ENCODE measurements at regions not wholly inside any gene's neighbourhood (a gene's known extent, or its start where the extent isn't known, plus 50 kb on each side); places are given as distances from the start of the nearest gene placed in this dataset.

GRCh38 chr18:34990597-34990996 is 50.6 kb upstream of the MAPRE2 start:
- H3K27me3 Mint-ChIP-seq = peaks cover 5% of the 10 kb centered on the region
- ChIA-PET CTCF (no interaction called here), POLR2A (no interaction called here)
- no peaks in the 10 kb centered on the region for H3K4me1 Mint-ChIP-seq (ENCODE audit: low read depth)
- Histone ChIP-seq H3K36me3 (ENCODE audit: insufficient read depth, low read length) (no peaks in the 10 kb centered on the region), H3K4me3 (ENCODE audit: low read length) (no peak overlapping the region), H3K27ac (ENCODE audit: low read depth in 1 of 2, low read length in 2 of 2) (no peak overlapping the region), H3K4me1 (ENCODE audit: insufficient read depth, low read length) (no peaks in the 10 kb centered on the region), H3K27me3 (ENCODE audit: control insufficient read depth in 1 of 2, insufficient read depth in 2 of 2, low read length in 2 of 2) (no peaks in the 10 kb centered on the region), H3K9me3 (ENCODE audit: control insufficient read depth in 1 of 2, insufficient read depth in 1 of 2, low read length in 2 of 2) (no peaks in the 10 kb centered on the region)
- no peak for DNase-seq
- intact Hi-C loops (cut with DNase I, micrococcal nuclease) = no loop called here
- no peaks in the 10 kb centered on the region for H3K9me3 Mint-ChIP-seq
- TF ChIP-seq CTCF (IDR thresholded peaks at IDR 0.05) = no peak
- no peaks in the 10 kb centered on the region for H3K36me3 Mint-ChIP-seq (ENCODE audit: low read depth)
- H3K27ac Mint-ChIP-seq = no peak overlapping the region
- H3K4me3 Mint-ChIP-seq = no peak overlapping the region
- ATAC-seq (ENCODE audit: poor library complexity) = no peak

GRCh38 chr18:34991152-34991551 is 50.1 kb upstream of the MAPRE2 start:
- intact Hi-C loops (cut with DNase I, micrococcal nuclease) = no loop called here
- Mint-ChIP-seq H3K36me3 (ENCODE audit: low read depth) (no peaks in the 10 kb centered on the region), H3K27ac (no peak overlapping the region), H3K9me3 (no peaks in the 10 kb centered on the region), H3K27me3 (peaks cover 5% of the 10 kb centered on the region), H3K4me1 (ENCODE audit: low read depth) (no peaks in the 10 kb centered on the region), H3K4me3 (no peak overlapping the region)
- ChIA-PET CTCF (no interaction called here), POLR2A (no interaction called here)
- Histone ChIP-seq H3K4me1 (ENCODE audit: insufficient read depth, low read length) (no peaks in the 10 kb centered on the region), H3K4me3 (ENCODE audit: low read length) (no peak overlapping the region), H3K36me3 (ENCODE audit: insufficient read depth, low read length) (no peaks in the 10 kb centered on the region), H3K27me3 (ENCODE audit: control insufficient read depth in 1 of 2, insufficient read depth in 2 of 2, low read length in 2 of 2) (no peaks in the 10 kb centered on the region), H3K9me3 (ENCODE audit: control insufficient read depth in 1 of 2, insufficient read depth in 1 of 2, low read length in 2 of 2) (no peaks in the 10 kb centered on the region), H3K27ac (ENCODE audit: low read depth in 1 of 2, low read length in 2 of 2) (no peak overlapping the region)
- no peak for TF ChIP-seq CTCF (IDR thresholded peaks at IDR 0.05)
- DNase-seq = no peak
- ATAC-seq (ENCODE audit: poor library complexity) = no peak

All from CD4-positive, alpha-beta T cell (primary cell).